ENCODE measurements at regions not wholly inside any gene's neighbourhood (a gene's known extent, or its start where the extent isn't known, plus 50 kb on each side); places are given as distances from the start of the nearest gene placed in this dataset.

GRCh38 chr2:145366341-145366740 lies 846.4 kb upstream of the ZEB2 start:
- DNase-seq (ENCODE audit: low read depth, low spot score), result no peak

GRCh38 chr2:145360129-145360790 lies 840.3 kb upstream of the ZEB2 start:
- DNase-seq (ENCODE audit: low read depth, low spot score), result no peak

GRCh38 chr2:145359561-145359960 lies 839.6 kb upstream of the ZEB2 start:
- no peak for DNase-seq (ENCODE audit: low read depth, low spot score)

GRCh38 chr2:145356056-145356455 lies 836.1 kb upstream of the ZEB2 start:
- DNase-seq (ENCODE audit: low read depth, low spot score), result no peak

GRCh38 chr2:145352484-145352883 lies 832.6 kb upstream of the ZEB2 start:
- no peak for DNase-seq (ENCODE audit: low read depth, low spot score)

- DNase-seq (ENCODE audit: low read depth, low spot score), result no peak
These were observed 832.0 kb upstream of the ZEB2 start for GRCh38 chr2:145351864-145352425.

- peak; percentile 48 for DNase-seq (ENCODE audit: low read depth, low spot score)
These were observed 830.1 kb upstream of the ZEB2 start for GRCh38 chr2:145350011-145350410.

GRCh38 chr2:145344076-145344724 lies 824.3 kb upstream of the ZEB2 start:
- DNase-seq (ENCODE audit: low read depth, low spot score), result peak; percentile 31

- DNase-seq (ENCODE audit: low read depth, low spot score), result no peak
These were observed 823.4 kb upstream of the ZEB2 start for GRCh38 chr2:145343287-145343686.

GRCh38 chr2:145341536-145341935 lies 821.6 kb upstream of the ZEB2 start:
- DNase-seq (ENCODE audit: low read depth, low spot score), result no peak

- DNase-seq (ENCODE audit: low read depth, low spot score), result no peak
These were observed 819.7 kb upstream of the ZEB2 start for GRCh38 chr2:145339646-145340045.

GRCh38 chr2:145332210-145332898 lies 812.4 kb upstream of the ZEB2 start:
- no peak for DNase-seq (ENCODE audit: low read depth, low spot score)

- no peak for DNase-seq (ENCODE audit: low read depth, low spot score)
These were observed 810.1 kb upstream of the ZEB2 start for GRCh38 chr2:145329971-145330370.

GRCh38 chr2:145325485-145325884 lies 805.6 kb upstream of the ZEB2 start:
- DNase-seq (ENCODE audit: low read depth, low spot score), result no peak

GRCh38 chr2:145324748-145325147 lies 804.8 kb upstream of the ZEB2 start:
- no peak for DNase-seq (ENCODE audit: low read depth, low spot score)

- DNase-seq (ENCODE audit: low read depth, low spot score), result peak; percentile 31
These were observed 803.6 kb upstream of the ZEB2 start for GRCh38 chr2:145323512-145323911.

- no peak for DNase-seq (ENCODE audit: low read depth, low spot score)
These were observed 801.4 kb upstream of the ZEB2 start for GRCh38 chr2:145321344-145321743.

GRCh38 chr2:145316496-145316895 lies 796.6 kb upstream of the ZEB2 start:
- no peak for DNase-seq (ENCODE audit: low read depth, low spot score)

GRCh38 chr2:145315053-145315452 lies 795.1 kb upstream of the ZEB2 start:
- no peak for DNase-seq (ENCODE audit: low read depth, low spot score)

- no peak for DNase-seq (ENCODE audit: low read depth, low spot score)
These were observed 794.3 kb upstream of the ZEB2 start for GRCh38 chr2:145314119-145314633.

GRCh38 chr2:145305889-145306288 lies 786.0 kb upstream of the ZEB2 start:
- DNase-seq (ENCODE audit: low read depth, low spot score), result no peak

- DNase-seq (ENCODE audit: low read depth, low spot score), result no peak
These were observed 784.6 kb upstream of the ZEB2 start for GRCh38 chr2:145304501-145304900.

All from astrocyte of the hippocampus (primary cell).